GM19239 (cell line): ENCODE measurements at regions not wholly inside any gene's neighbourhood (a gene's known extent, or its start where the extent isn't known, plus 50 kb on each side); places are given as distances from the start of the nearest gene placed in this dataset.

ENCODE experiments used
- DNase-seq: peaks from one replicate; pipeline ENCODE4 v3.0.0; 2011; ENCODE audit warnings: low spot score; ENCODE audit not compliant: insufficient read length
- FAIRE-seq: peaks from 2 replicates; lab custom pipeline; 2011; peaks lifted over from hg19 to GRCh38; lab: Jason Lieb, UNC

GRCh38 chr6:18663011-18663410 is 275.9 kb downstream of the RNF144B start:
- FAIRE-seq, result no peak
- DNase-seq, result no peak

- DNase-seq (no peak), FAIRE-seq (no peak)
Measured at GRCh38 chr6:18664401-18664800, 277.3 kb downstream of the RNF144B start.

GRCh38 chr6:18667612-18668011 is 280.5 kb downstream of the RNF144B start:
- FAIRE-seq, result no peak

GRCh38 chr6:18668994-18669393 is 281.8 kb downstream of the RNF144B start:
- FAIRE-seq (no peak), DNase-seq (no peak)

More at GRCh38 chr6:18667612-18668011, 280.5 kb downstream of the RNF144B start:
- no peak for DNase-seq

- no peak for DNase-seq
- FAIRE-seq, result no peak
Measured at GRCh38 chr6:18672852-18673251, 285.7 kb downstream of the RNF144B start.

GRCh38 chr6:18674346-18674745 is 287.2 kb downstream of the RNF144B start:
- FAIRE-seq (no peak), DNase-seq (no peak)

GRCh38 chr6:18675881-18676280 is 288.7 kb downstream of the RNF144B start:
- no peak for DNase-seq
- FAIRE-seq, result no peak

- FAIRE-seq (no peak), DNase-seq (no peak)
Measured at GRCh38 chr6:18676548-18676947, 289.4 kb downstream of the RNF144B start.

GRCh38 chr6:18680842-18681241 is 293.7 kb downstream of the RNF144B start:
- DNase-seq (no peak), FAIRE-seq (no peak)

- DNase-seq, result no peak
Measured at GRCh38 chr6:18681832-18682503, 294.8 kb downstream of the RNF144B start.

GRCh38 chr6:18684343-18684742 is 297.2 kb downstream of the RNF144B start:
- DNase-seq, result no peak
- FAIRE-seq, result no peak

More at GRCh38 chr6:18681832-18682503, 294.8 kb downstream of the RNF144B start:
- FAIRE-seq, result no peak

- FAIRE-seq (no peak), DNase-seq (no peak)
Measured at GRCh38 chr6:18692929-18693685, 306.0 kb downstream of the RNF144B start.

GRCh38 chr6:18693881-18694280 is 306.7 kb downstream of the RNF144B start:
- FAIRE-seq (no peak), DNase-seq (no peak)

- FAIRE-seq (no peak), DNase-seq (no peak)
Measured at GRCh38 chr6:18703546-18703945, 316.4 kb downstream of the RNF144B start.

- DNase-seq (no peak), FAIRE-seq (no peak)
Measured at GRCh38 chr6:18707714-18708439, 320.7 kb downstream of the RNF144B start.

GRCh38 chr6:18712595-18712994 is 325.4 kb downstream of the RNF144B start:
- no peak for FAIRE-seq

GRCh38 chr6:18720075-18720474 is 332.9 kb downstream of the RNF144B start:
- FAIRE-seq (no peak), DNase-seq (no peak)

More at GRCh38 chr6:18712595-18712994, 325.4 kb downstream of the RNF144B start:
- DNase-seq, result no peak

- FAIRE-seq, result no peak
- DNase-seq, result no peak
Measured at GRCh38 chr6:18724056-18724455, 336.9 kb downstream of the RNF144B start.

- no peak for FAIRE-seq
Measured at GRCh38 chr6:18725449-18725848, 338.3 kb downstream of the RNF144B start.

GRCh38 chr6:18733921-18734550 is 346.9 kb downstream of the RNF144B start:
- no peak for FAIRE-seq

More at GRCh38 chr6:18725449-18725848, 338.3 kb downstream of the RNF144B start:
- no peak for DNase-seq

More at GRCh38 chr6:18733921-18734550, 346.9 kb downstream of the RNF144B start:
- no peak for DNase-seq
